RWPE2 (cell line): ENCODE measurements at regions not wholly inside any gene's neighbourhood (a gene's known extent, or its start where the extent isn't known, plus 50 kb on each side); places are given as distances from the start of the nearest gene placed in this dataset.
A peak's percentile ranks its signal among the peaks of the same experiment; 100 is the strongest.

ENCODE experiments used
- ATAC-seq: fragments of 200-7000 bp; cut with Tn5 transposase; 3 replicates; pipeline ENCODE4 v1.9.1; 2021; ENCODE audit warnings: low read depth
- DNase-seq: peaks from one replicate; pipeline ENCODE4 v3.0.0-alpha.2; 2020; ENCODE audit warnings: low spot score
- H3K27ac ChIP-seq: fragments of 450-650 bp; 2 replicates; pipeline ENCODE4 v1.5.1; 2017; ENCODE audit warnings: mild to moderate bottlenecking; ENCODE audit not compliant: poor library complexity, severe bottlenecking
- H3K27me3 ChIP-seq: fragments of 250-450 bp; sonication (Bioruptor Pico); 2 replicates; pipeline ENCODE4 v1.5.1; 2021; ENCODE audit warnings: mild to moderate bottlenecking, moderate library complexity; ENCODE audit not compliant: insufficient read depth, poor library complexity, severe bottlenecking
- H3K36me3 ChIP-seq: fragments of 250-450 bp; sonication (Bioruptor Pico); 2 replicates; pipeline ENCODE4 v1.5.1; 2020; ENCODE audit warnings: low read depth, mild to moderate bottlenecking, moderate library complexity
- H3K4me1 ChIP-seq: fragments of 250-450 bp; sonication (Bioruptor Pico); 2 replicates; pipeline ENCODE4 v1.5.1; 2021; ENCODE audit warnings: mild to moderate bottlenecking, moderate library complexity; ENCODE audit not compliant: insufficient read depth, poor library complexity, severe bottlenecking
- H3K4me3 ChIP-seq: fragments of 250-450 bp; sonication (Bioruptor Pico); 2 replicates; pipeline ENCODE4 v1.5.1; 2021; ENCODE audit warnings: mild to moderate bottlenecking, moderate library complexity; ENCODE audit not compliant: severe bottlenecking
- H3K9me3 ChIP-seq: fragments of 250-450 bp; sonication (Bioruptor Pico); 2 replicates; pipeline ENCODE4 v1.5.1; 2021; ENCODE audit warnings: mild to moderate bottlenecking, moderate library complexity; ENCODE audit not compliant: severe bottlenecking
- TF ChIP-seq, protein P1 (sequence below): fragments of 450-650 bp; IDR thresholded peaks from one replicate; pipeline ENCODE4 v1.5.1; 2017; ENCODE audit warnings: mild to moderate bottlenecking, moderate library complexity; ENCODE audit not compliant: poor library complexity, severe bottlenecking

GRCh38 chr20:48015943-48016723 lies 230.9 kb upstream of the SULF2 start:
- Histone ChIP-seq H3K36me3 (no peaks in the 10 kb centered on the region), H3K4me1 (no peaks in the 10 kb centered on the region), H3K27ac (no peak overlapping the region), H3K4me3 (no peak overlapping the region), H3K9me3 (peaks cover 5% of the 10 kb centered on the region), H3K27me3 (no peaks in the 10 kb centered on the region)
- no peak for ATAC-seq
- TF ChIP-seq, protein P1, sequence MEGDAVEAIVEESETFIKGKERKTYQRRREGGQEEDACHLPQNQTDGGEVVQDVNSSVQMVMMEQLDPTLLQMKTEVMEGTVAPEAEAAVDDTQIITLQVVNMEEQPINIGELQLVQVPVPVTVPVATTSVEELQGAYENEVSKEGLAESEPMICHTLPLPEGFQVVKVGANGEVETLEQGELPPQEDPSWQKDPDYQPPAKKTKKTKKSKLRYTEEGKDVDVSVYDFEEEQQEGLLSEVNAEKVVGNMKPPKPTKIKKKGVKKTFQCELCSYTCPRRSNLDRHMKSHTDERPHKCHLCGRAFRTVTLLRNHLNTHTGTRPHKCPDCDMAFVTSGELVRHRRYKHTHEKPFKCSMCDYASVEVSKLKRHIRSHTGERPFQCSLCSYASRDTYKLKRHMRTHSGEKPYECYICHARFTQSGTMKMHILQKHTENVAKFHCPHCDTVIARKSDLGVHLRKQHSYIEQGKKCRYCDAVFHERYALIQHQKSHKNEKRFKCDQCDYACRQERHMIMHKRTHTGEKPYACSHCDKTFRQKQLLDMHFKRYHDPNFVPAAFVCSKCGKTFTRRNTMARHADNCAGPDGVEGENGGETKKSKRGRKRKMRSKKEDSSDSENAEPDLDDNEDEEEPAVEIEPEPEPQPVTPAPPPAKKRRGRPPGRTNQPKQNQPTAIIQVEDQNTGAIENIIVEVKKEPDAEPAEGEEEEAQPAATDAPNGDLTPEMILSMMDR = no peak
- peak; percentile 13 for DNase-seq

DNA sequence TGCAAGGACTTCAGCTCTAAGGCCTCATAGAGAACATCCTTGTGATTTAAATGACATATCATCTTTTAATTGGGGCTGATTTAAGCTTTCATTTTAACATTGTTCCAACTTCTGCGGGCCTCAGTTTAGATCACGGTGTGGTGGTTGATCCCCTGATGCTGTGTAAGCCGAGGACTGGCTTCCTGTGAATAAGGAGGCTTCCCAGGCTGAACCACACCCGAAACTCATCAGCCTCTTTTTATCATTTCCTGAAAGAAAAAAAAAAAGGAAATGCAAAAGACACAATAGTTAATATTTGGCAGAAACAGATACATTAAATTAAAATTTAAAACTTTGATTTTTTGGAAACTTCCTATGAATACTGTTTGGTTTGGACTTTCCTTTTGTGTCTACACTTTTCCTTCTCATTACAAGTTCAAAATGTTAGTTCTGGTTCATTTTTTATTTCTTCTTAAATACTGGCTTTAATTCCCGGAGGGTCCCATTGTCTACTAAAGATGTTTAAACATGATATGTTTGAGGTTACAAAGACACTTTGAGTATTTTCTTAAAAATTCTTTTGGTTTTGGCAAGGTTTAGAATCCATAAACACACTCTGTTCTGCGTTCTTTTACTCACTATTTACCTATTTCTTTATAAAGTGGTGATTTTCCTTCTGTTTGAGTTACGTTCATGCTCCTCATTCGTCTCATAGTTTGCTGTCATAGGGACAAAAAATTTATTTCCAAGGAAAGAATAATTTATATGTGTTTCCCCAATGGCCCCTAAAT lies 230.0 kb upstream of the SULF2 start:
- Histone ChIP-seq H3K27ac (no peak overlapping the region), H3K27me3 (no peaks in the 10 kb centered on the region), H3K4me1 (no peaks in the 10 kb centered on the region), H3K9me3 (peaks cover 5% of the 10 kb centered on the region), H3K4me3 (no peak overlapping the region), H3K36me3 (no peaks in the 10 kb centered on the region)
- DNase-seq (no peak), ATAC-seq (no peak)
- TF ChIP-seq, protein P1 = no peak

DNA sequence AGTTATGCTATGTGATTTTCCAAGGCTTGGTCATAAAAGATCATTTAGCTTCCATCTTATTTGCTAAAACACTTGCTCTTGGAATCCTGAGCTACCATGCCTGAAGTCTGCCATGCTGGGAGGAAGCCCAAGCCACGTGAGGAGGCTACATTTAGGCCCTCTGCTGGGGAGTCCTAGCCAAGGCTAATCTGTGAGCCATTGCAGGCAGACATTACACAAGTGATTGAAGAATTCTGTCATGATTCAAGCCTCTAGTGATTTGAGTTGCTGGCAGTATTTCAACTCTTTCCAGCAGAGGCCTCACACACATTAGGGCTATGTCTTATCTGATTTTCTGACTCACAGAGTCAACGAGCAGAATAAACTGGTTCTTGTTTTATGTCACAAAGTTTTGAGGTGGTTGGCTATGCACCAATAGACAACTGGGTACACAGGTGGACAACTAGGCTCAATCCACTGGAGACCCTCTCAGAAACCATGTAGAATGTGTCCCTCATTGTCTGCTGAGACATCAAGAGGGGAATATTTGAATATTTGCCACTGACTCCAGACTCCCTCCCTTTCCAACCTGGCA lies 227.2 kb upstream of the SULF2 start:
- TF ChIP-seq, protein P1 = peak; percentile 57
- no peak for DNase-seq
- Histone ChIP-seq H3K9me3 (peaks cover 5% of the 10 kb centered on the region), H3K27ac (no peak overlapping the region), H3K4me1 (peaks cover 5% of the 10 kb centered on the region), H3K36me3 (no peaks in the 10 kb centered on the region), H3K27me3 (no peaks in the 10 kb centered on the region), H3K4me3 (no peak overlapping the region)
- ATAC-seq = peak; percentile 91

DNA sequence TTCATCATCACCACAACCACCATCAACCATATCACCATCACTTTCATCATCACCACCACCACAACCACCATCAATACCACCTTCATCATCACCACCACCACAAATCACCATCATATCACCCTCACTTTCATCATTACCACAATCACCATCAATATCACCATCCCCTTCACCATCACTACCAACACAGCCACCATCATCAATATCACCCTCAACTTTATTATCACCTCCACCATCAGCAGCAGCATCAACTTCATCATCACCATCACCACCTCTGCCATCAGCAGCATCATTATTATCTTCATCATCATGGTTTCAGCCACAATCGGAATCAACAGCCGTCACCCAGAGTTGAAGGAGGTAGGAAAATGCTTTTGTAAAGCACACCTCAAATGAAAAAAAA lies 225.7 kb upstream of the SULF2 start:
- no peaks in the 10 kb centered on the region for H3K27me3 ChIP-seq
- no peak for ATAC-seq
- H3K9me3 ChIP-seq = peaks cover 5% of the 10 kb centered on the region
- no peak for DNase-seq
- no peak overlapping the region for H3K4me3 ChIP-seq
- TF ChIP-seq, protein P1 = no peak
- peaks cover 5% of the 10 kb centered on the region for H3K4me1 ChIP-seq
- no peaks in the 10 kb centered on the region for H3K36me3 ChIP-seq
- no peak overlapping the region for H3K27ac ChIP-seq
